GM19023 (cell line): ENCODE measurements at regions not wholly inside any gene's neighbourhood (a gene's known extent, or its start where the extent isn't known, plus 50 kb on each side); places are given as distances from the start of the nearest gene placed in this dataset.

Source experiments
- ATAC-seq: cut with Tn5 transposase; IDR thresholded peaks from one replicate; pipeline ENCODE4 v1.9.1; 2021; ENCODE audit warnings: mild to moderate bottlenecking, moderate library complexity; ENCODE audit not compliant: unreplicated experiment

- no peak for ATAC-seq
Measured at GRCh38 chr2:139359818-139360217, 579.6 kb upstream of the NXPH2 start.

- no peak for ATAC-seq
Measured at GRCh38 chr2:139357972-139358371, 577.8 kb upstream of the NXPH2 start.

GRCh38 chr2:139354518-139354917 is 574.3 kb upstream of the NXPH2 start:
- ATAC-seq: no peak

- ATAC-seq: no peak
Measured at GRCh38 chr2:139353874-139354273, 573.7 kb upstream of the NXPH2 start.

- no peak for ATAC-seq
Measured at GRCh38 chr2:139317259-139317658, 537.1 kb upstream of the NXPH2 start.

- no peak for ATAC-seq
Measured at GRCh38 chr2:139314059-139314458, 533.9 kb upstream of the NXPH2 start.

- ATAC-seq: no peak
Measured at GRCh38 chr2:139296672-139297209, 516.6 kb upstream of the NXPH2 start.

GRCh38 chr2:139293992-139294548 is 513.9 kb upstream of the NXPH2 start:
- ATAC-seq: no peak

- no peak for ATAC-seq
Measured at GRCh38 chr2:139281124-139281523, 500.9 kb upstream of the NXPH2 start.

- ATAC-seq: no peak
Measured at GRCh38 chr2:139271879-139272278, 491.7 kb upstream of the NXPH2 start.

- no peak for ATAC-seq
Measured at GRCh38 chr2:139271149-139271548, 491.0 kb upstream of the NXPH2 start.

GRCh38 chr2:139260052-139260430 is 479.9 kb upstream of the NXPH2 start:
- ATAC-seq: no peak

GRCh38 chr2:139259422-139260051 is 479.3 kb upstream of the NXPH2 start:
- no peak for ATAC-seq

- no peak for ATAC-seq
Measured at GRCh38 chr2:139241286-139241685, 461.1 kb upstream of the NXPH2 start.

- ATAC-seq: no peak
Measured at GRCh38 chr2:139237023-139237422, 456.8 kb upstream of the NXPH2 start.

GRCh38 chr2:139230881-139231280 is 450.7 kb upstream of the NXPH2 start:
- no peak for ATAC-seq

- ATAC-seq: no peak
Measured at GRCh38 chr2:139228276-139228675, 448.1 kb upstream of the NXPH2 start.

- ATAC-seq: no peak
Measured at GRCh38 chr2:139225961-139226360, 445.8 kb upstream of the NXPH2 start.

GRCh38 chr2:139218181-139218580 is 438.0 kb upstream of the NXPH2 start:
- ATAC-seq: no peak

GRCh38 chr2:139217641-139218040 is 437.5 kb upstream of the NXPH2 start:
- ATAC-seq: no peak

- ATAC-seq: no peak
Measured at GRCh38 chr2:139216435-139216834, 436.2 kb upstream of the NXPH2 start.

- no peak for ATAC-seq
Measured at GRCh38 chr2:139214801-139215200, 434.6 kb upstream of the NXPH2 start.

- ATAC-seq: no peak
Measured at GRCh38 chr2:139209586-139209985, 429.4 kb upstream of the NXPH2 start.
